Fibroblast of pulmonary artery (primary cell): ENCODE measurements at regions not wholly inside any gene's neighbourhood (a gene's known extent, or its start where the extent isn't known, plus 50 kb on each side); places are given as distances from the start of the nearest gene placed in this dataset.
"Not testable (repeated sequence)": the region's sequence is repeated elsewhere in the genome, so short reads cannot be mapped to it uniquely, and the experiment has no call there.

Experiments used
- DNase-seq: peaks from one replicate; pipeline ENCODE4 v3.0.0-alpha.2; 2010; ENCODE audit warnings: low read depth
- H3K4me3 ChIP-seq: replicated peaks from 2 replicates; pipeline ENCODE4 v1.5.1; 2011; ENCODE audit warnings: low read depth, mild to moderate bottlenecking, control low read depth, low read length, moderate library complexity
- TF ChIP-seq, protein P1 (sequence below): IDR thresholded peaks from 2 replicates; pipeline ENCODE4 v1.5.1; 2011; ENCODE audit warnings: mild to moderate bottlenecking, control low read depth, low read length, inconsistent platforms; ENCODE audit errors: missing control alignments

DNA sequence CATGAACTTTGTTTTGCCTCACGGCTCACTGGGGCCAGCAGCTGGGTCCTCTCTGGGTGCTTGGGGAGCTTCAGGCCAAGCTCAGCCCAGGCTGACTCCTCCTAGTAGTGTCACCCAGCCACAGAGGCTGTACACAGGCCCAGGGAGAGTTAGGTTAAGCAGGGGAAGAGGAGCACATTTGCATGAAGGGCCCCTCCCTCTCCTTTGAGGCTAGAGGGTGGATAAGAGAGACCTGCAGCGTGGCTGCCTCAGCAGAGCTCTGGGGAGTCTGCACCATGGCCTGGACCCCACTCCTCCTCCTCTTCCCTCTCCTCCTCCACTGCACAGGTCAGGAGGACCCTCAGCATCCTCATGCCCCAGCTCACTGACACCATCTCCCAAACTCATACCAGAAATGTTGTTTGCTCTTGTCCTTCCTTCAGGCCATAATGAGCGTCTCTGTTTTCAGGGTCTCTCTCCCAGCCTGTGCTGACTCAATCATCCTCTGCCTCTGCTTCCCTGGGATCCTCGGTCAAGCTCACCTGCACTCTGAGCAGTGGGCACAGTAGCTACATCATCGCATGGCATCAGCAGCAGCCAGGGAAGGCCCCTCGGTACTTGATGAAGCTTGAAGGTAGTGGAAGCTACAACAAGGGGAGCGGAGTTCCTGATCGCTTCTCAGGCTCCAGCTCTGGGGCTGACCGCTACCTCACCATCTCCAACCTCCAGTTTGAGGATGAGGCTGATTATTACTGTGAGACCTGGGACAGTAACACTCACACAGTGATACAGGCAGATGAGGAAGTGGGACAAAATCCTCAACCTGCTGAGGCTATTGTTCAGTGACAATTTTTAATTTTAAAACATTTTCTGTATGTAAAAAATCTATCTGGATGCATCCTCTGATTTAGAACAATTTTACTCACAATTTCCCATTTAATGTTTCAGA is 82.4 kb upstream of the VPREB1 start:
- H3K4me3 ChIP-seq, result no peak overlapping the region
- TF ChIP-seq, protein P1, sequence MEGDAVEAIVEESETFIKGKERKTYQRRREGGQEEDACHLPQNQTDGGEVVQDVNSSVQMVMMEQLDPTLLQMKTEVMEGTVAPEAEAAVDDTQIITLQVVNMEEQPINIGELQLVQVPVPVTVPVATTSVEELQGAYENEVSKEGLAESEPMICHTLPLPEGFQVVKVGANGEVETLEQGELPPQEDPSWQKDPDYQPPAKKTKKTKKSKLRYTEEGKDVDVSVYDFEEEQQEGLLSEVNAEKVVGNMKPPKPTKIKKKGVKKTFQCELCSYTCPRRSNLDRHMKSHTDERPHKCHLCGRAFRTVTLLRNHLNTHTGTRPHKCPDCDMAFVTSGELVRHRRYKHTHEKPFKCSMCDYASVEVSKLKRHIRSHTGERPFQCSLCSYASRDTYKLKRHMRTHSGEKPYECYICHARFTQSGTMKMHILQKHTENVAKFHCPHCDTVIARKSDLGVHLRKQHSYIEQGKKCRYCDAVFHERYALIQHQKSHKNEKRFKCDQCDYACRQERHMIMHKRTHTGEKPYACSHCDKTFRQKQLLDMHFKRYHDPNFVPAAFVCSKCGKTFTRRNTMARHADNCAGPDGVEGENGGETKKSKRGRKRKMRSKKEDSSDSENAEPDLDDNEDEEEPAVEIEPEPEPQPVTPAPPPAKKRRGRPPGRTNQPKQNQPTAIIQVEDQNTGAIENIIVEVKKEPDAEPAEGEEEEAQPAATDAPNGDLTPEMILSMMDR, result no peak
- DNase-seq, result no peak

DNA sequence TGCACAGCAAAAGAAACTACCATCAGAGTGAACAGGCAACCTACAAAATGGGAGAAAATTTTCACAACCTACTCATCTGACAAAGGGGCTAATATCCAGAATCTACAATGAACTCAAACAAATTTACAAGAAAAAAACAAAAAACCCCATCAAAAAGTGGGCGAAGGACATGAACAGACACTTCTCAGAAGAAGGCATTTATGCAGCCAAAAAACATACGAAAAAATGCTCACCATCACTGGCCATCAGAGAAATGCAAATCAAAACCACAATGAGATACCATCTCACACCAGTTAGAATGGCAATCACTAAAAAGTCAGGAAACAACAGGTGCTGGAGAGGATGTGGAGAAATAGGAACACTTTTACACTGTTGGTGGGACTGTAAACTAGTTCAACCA is 83.8 kb upstream of the VPREB1 start:
- not testable (repeated sequence) for H3K4me3 ChIP-seq, DNase-seq

DNA sequence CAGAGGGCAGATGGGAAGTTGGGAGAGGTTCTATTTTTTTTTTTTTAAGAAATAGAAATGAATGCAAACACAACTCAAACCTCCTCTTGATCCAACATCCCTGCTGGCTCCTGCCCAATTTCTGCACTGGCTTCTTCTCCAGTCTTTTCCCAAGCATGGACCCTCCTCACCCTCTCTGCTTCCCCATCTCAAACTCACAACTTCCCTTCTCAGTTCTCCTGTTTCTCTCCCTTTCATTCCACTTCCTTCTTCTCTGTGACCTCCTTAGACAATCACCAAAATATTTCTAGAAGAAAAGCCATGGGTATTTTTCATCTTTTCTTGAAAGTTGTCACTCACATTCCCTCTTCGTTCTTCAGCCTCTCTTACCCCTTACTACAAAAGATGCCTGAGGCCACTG is 85.2 kb upstream of the VPREB1 start:
- TF ChIP-seq, protein P1, result no peak
- DNase-seq, result no peak
- no peak overlapping the region for H3K4me3 ChIP-seq

DNA sequence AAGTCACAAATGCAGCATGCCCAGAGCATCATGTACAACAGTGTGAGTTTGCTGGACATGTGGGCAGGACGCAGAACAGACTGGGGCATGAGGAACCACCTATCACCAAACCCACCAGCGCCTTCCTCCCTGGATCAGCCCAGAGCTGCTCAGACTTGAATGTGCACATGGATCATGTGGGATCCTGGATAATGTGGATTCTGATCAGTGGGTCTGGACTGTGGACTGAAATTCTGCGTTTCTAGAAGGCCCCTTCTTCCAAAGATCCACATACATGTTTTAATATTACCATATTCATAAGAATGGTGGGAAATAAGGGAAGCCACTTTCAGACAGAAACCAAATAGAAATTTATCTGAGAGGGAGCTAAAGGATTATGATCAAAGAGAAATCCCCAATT is 85.6 kb upstream of the VPREB1 start:
- DNase-seq, result no peak
- TF ChIP-seq, protein P1, result no peak
- no peak overlapping the region for H3K4me3 ChIP-seq

DNA sequence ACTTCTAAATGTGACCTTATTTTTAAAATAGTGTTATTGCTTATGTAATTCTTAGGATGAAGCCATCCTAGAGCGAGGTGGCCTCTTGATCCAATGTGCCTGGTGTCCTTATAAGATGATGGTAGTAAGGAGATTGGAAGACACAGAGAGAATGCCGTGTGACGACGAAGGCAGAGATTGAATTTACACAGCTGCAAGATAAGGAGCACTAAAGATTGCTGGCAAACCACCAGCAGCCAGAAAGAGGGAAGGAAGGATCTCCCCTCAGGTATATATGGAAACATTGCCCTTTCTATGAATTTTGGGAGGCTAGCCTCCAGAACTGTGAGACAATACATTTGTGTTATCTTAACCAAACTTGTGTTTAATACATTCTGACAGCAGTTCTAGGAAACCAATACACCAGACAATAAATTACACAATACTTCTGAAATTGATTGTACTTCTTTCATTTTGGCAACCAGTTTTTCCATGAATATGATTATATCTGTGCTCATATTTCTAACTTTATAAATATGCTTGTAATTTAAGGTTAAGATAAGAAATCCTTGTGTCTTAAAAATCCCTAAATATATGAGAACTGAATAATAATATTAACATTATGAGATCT is 86.3 kb upstream of the VPREB1 start:
- DNase-seq, result no peak
- no peak overlapping the region for H3K4me3 ChIP-seq
- TF ChIP-seq, protein P1, result no peak

DNA sequence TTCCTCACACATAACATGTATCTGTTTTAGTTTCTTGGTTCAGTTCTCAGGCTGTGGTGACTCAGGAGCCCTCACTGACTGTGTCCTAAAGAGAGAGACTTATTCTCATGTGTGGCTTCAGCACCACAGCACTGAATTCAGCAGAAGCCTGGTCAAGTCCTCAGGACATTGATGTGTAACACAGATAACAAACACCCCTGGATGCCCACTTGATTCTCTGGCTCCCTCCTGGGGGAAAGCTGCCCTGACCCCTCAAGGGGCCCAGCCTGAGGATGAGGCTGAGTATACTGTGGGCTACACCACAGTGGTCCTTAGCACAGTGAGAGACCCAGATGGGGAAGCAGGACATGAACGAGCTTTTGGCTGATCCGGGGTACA is 87.2 kb upstream of the VPREB1 start:
- DNase-seq, result no peak
- no peak overlapping the region for H3K4me3 ChIP-seq
- TF ChIP-seq, protein P1, result no peak

DNA sequence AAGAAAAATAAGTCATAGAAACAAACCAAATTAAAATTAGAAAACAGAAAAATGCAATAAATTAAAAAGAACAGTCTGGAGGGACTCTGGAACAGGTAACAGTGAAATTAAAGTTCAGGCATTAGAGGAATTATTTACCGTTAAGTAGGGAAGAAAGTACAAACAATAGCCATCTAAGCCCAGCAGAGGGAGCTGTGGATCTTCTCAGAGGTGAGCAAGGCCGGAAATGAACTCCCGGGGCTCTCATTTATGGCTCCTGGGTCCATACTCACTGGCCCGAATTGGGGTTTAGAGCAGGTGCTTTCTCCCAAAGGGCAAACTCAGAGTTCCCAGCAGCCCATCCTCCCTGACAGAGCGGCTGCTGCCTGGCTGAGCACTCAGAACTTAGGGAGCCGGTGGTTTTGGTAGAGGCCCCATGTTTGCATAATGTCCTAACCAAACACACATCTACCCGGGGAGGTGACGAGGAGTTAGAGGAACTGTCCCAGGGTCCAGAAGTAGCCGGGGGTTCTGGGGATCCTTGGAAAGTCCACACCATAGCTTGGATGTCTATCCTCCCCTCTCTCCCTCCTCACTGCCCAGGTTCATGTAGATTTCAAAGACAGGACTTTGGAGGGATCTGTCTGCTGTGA is 87.8 kb upstream of the VPREB1 start:
- peak; percentile 78 for DNase-seq
- no peak overlapping the region for H3K4me3 ChIP-seq
- TF ChIP-seq, protein P1, result peak; percentile 76
